ENCODE measurements at regions not wholly inside any gene's neighbourhood (a gene's known extent, or its start where the extent isn't known, plus 50 kb on each side); places are given as distances from the start of the nearest gene placed in this dataset.
A peak's percentile ranks its signal among the peaks of the same experiment; 100 is the strongest.
"Not testable (repeated sequence)": the region's sequence is repeated elsewhere in the genome, so short reads cannot be mapped to it uniquely, and the experiment has no call there.

DNA sequence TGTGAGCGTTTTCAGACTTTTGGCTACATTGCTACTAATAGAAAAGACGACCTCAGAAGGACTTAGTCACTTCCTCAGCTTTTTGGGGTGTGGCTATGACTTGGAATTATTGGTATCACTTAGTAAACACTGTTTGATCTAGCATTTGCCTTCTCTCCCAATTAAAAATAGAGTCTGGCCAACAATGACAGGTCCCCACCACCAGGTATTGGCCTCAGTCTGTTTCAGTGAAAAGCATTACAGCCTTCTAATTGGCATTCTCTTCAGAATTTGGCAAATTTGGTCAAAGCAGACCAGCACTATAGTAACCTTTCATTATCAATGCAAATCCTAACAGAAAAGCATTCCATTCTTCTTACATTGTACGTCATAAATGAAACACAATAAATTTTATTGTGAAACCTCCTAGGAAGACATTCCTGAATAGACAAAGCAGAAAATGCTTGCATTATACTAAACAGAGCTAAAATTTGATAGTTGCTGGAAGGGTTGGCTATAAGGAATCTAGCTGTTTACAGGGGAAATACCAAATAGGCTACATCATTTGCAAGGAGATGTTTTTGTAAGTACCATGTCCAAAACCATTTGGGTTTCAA, 613.9 kb downstream of the IRS1 start:
- DNase-seq, result no peak

GRCh38 chr2:226184940-226185615, 614.5 kb downstream of the IRS1 start:
- no peak for DNase-seq

DNA sequence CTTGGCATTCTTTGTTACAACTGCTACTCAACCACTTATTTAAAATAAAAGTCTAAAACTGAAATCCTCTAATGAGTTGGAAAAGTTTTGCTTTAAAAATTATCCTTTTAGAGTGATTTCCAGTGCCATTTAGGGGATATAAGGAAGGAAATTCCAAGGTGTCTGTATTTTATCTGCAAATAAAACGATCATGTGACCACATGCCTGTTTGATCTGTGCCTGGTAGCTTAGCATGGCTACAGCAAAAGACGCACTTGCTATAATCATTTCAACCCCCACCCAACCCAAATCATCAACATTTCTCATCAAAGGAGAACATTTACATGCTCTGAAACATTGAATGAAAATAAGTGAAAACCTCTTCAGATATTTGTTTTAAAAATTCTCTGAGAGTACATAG, 615.1 kb downstream of the IRS1 start:
- DNase-seq, result no peak

- no peak for DNase-seq
Measured at GRCh38 chr2:226183550-226183949, 616.1 kb downstream of the IRS1 start.

DNA sequence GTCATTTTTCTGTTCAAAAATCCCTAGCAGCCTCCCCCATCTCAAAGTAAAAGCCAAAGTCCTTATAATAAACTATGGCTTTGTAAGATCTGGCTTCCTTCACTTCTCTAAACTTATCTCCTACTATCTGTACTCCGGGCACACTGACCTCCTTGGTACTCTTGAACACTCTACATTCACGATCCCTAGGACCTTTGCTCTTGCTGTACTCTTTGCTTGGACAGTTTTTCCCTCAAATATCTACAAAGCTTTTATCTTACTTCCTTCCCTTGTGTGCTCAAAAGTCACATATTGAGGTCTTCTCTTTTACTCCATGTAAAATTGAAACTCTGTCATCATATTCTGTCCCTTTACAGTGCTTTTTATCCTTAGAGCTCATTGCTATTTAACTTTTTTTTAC, 616.6 kb downstream of the IRS1 start:
- DNase-seq, result no peak

DNA sequence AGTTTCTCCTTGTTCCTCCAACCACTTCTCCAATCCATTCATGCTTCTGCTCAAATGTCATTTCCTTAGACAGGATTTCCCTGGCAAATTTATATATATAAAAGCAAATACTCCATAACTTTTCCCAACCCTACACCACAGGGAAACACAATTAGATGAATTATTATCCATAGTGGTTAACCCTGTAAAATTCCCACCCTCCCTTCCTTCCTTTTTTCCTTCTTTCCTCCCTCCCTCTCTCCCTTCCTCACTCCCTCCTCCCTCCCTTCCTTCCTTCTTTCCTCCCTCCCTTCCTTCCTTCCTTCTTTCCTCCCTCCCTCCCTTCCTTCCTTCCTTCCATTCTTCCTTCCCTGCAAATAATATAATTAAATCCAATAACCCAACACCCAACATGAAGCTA, 617.7 kb downstream of the IRS1 start:
- no peak for DNase-seq

DNA sequence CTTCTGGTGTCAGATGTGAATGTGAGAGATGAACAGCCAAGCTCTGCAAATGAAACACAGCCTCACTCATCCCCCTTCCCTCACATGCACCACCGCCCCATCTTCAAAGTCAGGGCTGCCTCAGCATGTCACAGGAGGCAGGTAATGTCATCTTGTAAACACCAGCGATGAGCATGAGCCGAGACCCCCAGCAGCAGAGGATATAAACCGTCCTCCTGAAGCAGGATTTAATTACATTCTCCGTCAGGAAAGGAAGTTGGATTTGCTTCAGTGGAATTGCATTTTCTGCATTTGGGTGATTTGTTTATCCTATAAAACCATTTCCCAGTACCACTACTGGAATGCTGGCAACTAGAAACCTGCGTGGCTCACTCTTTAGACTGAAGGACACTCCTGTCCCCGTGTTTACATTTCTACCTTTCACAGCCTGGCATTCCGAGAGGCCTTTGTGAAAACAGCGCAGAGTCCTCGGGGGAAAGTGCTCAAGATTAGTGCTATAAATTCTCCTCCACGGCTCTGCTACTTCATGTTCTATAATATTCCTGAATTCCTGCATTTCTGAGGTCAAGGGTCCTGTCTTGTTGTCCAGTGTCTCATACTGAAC, 619.2 kb downstream of the IRS1 start:
- DNase-seq, result no peak

DNA sequence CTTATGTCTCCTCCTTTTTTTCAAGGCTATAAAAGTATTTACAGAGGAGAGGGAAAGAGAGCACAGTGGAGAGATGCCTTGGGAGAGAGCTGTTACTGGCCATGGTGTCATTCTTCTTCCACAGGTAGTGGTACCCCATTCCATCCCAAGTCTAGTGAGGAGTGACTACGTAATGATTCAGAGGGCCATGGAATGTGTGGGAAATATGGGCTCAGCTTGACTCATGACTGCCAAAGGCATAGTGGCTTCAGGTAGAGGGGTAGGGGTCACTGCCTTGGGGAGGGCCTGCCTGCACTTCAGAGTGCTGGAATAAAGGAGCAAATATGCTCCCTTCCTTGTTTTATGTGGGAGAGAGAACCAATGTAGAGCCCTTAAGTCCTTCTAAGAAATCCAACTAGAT, 620.6 kb downstream of the IRS1 start:
- DNase-seq, result peak; percentile 60

- no peak for DNase-seq
Measured at GRCh38 chr2:226176283-226176984, 623.2 kb downstream of the IRS1 start.

GRCh38 chr2:226174390-226174789, 625.2 kb downstream of the IRS1 start:
- no peak for DNase-seq

- no peak for DNase-seq
Measured at GRCh38 chr2:226172939-226173338, 626.7 kb downstream of the IRS1 start.

GRCh38 chr2:226172309-226172708, 627.3 kb downstream of the IRS1 start:
- DNase-seq, result no peak

GRCh38 chr2:226169751-226170581, 629.7 kb downstream of the IRS1 start:
- DNase-seq, result no peak

DNA sequence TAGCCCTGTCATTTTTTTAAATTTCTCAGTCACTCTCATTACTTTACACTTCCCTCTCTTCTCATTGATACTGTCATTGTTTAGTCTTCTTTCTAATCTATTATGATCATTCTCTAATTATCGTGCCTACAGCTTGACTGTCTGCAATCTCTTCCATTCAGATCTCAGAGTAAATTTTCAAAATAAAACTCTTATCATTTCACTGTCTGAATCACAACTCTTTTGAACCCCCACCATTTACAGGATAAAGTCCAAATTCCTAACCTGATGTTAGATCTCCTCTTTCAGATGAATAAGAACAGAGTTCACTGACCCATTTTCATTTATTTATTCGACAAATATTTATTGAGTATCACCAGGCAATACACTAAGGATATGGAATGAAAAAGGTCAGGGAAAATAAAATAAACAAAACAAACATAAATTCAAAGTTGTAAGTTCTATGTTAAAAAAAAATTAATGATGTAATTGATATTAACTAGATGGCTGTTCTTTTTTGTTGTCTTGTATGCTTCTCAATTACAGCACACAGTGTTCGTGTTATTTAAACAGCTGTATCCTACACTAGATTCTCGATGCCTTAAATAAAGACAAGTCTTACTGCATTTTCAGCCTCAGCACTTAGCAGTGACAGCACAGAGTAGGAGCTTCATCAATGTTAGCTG, 631.0 kb downstream of the IRS1 start:
- DNase-seq, result no peak

DNA sequence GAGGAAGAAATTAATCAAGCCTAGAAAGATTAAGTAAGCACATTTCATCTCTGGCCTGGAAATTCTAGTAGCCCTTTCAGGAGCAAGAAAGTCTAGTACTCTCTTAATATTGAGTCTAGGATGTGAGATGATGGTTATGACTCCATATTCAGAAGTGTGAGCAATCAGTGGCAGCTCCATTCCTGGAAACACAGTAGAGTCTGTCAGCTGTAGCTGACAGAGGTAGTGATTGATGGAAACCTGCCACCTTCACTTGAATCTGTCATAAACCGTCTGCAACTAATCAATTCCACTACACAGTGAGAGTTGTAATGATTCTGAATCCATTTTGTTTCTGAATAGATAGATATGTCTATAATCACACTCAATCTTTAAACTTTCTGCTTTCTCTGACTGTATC, 635.1 kb downstream of the IRS1 start:
- no peak for DNase-seq

GRCh38 chr2:226160617-226161016, 639.0 kb downstream of the IRS1 start:
- not testable (repeated sequence) for DNase-seq

- DNase-seq, result no peak
Measured at GRCh38 chr2:226159875-226160479, 639.6 kb downstream of the IRS1 start.

DNA sequence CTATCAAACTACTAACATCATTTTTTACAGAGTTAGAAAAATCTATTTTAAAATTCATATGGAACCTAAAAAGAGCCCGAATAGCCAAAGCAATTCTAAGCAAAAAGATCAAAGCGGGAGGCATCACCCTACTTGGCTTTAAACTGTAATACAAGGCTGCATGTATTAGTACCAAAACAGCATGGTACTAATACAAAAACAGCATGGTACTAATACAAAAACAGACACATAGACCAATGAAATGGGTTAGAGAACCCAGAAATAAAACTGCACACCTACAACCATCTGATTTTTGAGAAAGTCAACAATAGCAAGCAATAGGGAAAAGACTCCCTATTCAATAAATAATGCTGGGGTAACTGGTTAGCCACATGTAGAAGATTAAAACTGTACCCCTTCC, 640.7 kb downstream of the IRS1 start:
- DNase-seq, result no peak

GRCh38 chr2:226158229-226158628, 641.4 kb downstream of the IRS1 start:
- no peak for DNase-seq

- no peak for DNase-seq
Measured at GRCh38 chr2:226155093-226155875, 644.3 kb downstream of the IRS1 start.

DNA sequence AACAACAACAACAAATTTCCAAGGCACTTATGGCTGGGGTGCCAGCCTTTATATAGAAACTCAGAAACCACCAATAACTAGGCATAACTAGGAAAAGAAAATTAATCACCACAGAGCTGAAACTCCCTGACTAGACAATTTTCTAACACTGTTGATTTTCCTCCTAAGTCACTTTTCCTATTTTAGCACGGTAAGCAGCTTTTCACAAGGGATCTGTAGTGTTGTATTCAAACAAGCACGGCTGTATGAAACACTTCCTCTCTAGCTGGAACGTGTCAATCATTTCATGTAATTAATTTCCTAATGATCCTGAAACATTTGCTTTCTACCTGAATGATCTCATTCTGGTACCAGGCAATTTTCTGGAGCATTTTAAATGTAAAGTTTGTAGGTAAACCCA, 645.0 kb downstream of the IRS1 start:
- no peak for DNase-seq

Data from islet precursor cell (in vitro differentiated cells).